ENCODE measurements at regions not wholly inside any gene's neighbourhood (a gene's known extent, or its start where the extent isn't known, plus 50 kb on each side); places are given as distances from the start of the nearest gene placed in this dataset.

DNA sequence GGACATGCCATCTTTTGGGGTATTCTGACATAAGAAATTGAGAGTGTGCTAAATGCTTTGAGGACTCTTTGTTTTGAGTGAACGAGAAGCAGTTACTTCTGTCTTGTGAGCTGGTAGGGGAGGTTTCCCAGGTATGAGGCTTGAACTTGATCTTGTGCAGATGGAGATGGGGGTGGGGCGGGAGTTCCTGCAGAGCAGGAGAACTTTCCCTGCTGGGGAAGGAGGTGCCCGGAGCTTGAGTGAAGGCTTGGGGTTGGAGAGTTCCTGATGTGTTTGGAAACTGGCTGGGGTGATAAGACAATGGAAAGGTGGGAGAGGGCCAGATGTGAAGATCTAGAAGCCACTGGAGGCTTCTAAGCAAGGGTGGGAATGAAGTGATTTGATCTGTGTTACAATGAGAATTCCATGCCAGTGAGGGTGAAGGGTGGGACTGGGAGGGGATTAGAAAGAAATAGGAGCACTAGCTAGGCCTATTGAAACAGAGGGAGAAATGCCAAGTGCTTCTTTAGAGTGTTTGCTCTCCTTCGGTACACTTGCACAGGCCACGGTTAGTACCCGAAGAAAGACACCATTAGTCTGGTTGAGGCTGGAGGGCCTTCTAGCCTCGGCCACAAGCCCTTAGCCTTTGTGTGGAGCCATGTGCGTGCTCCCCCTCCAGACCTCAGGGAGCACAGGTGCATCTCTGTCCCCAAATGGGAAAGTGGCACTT lies 103.5 kb upstream of the STOX2 start:
- Histone ChIP-seq H3K9me3 (ENCODE audit: insufficient read depth, low read depth, low read length) (no peaks in the 10 kb centered on the region), H3K4me2 (ENCODE audit: low read length) (no peak overlapping the region), H2AFZ (ENCODE audit: low read depth, low read length) (no peak overlapping the region), H3K27me3 (ENCODE audit: insufficient read depth, low read length) (peaks cover 31% of the 10 kb centered on the region), H3K4me3 (ENCODE audit: insufficient read depth, low read depth, low read length) (no peak overlapping the region), H3K36me3 (ENCODE audit: insufficient read depth, low read length) (no peaks in the 10 kb centered on the region), H3K79me2 (ENCODE audit: insufficient read depth, low read length) (no peaks in the 10 kb centered on the region), H3K9ac (ENCODE audit: low read length) (no peak overlapping the region), H3K27ac (ENCODE audit: low read depth, low read length) (no peak overlapping the region), H4K20me1 (ENCODE audit: insufficient read depth, low read length) (no peaks in the 10 kb centered on the region), H3K4me1 (ENCODE audit: insufficient read depth, low read length) (peaks cover 5% of the 10 kb centered on the region)
- Mint-ChIP-seq H3K4me3 (ENCODE audit: unreplicated experiment) (no peak overlapping the region), H3K27ac (ENCODE audit: unreplicated experiment) (no peak overlapping the region), H3K4me1 (ENCODE audit: low read depth, unreplicated experiment) (no peaks in the 10 kb centered on the region), H3K36me3 (ENCODE audit: low read depth, unreplicated experiment) (no peaks in the 10 kb centered on the region), H3K9me3 (ENCODE audit: unreplicated experiment) (no peaks in the 10 kb centered on the region), H3K27me3 (ENCODE audit: low read depth, unreplicated experiment) (peaks cover 50% of the 10 kb centered on the region)
- no peak for FAIRE-seq
- TF ChIP-seq, protein P1, sequence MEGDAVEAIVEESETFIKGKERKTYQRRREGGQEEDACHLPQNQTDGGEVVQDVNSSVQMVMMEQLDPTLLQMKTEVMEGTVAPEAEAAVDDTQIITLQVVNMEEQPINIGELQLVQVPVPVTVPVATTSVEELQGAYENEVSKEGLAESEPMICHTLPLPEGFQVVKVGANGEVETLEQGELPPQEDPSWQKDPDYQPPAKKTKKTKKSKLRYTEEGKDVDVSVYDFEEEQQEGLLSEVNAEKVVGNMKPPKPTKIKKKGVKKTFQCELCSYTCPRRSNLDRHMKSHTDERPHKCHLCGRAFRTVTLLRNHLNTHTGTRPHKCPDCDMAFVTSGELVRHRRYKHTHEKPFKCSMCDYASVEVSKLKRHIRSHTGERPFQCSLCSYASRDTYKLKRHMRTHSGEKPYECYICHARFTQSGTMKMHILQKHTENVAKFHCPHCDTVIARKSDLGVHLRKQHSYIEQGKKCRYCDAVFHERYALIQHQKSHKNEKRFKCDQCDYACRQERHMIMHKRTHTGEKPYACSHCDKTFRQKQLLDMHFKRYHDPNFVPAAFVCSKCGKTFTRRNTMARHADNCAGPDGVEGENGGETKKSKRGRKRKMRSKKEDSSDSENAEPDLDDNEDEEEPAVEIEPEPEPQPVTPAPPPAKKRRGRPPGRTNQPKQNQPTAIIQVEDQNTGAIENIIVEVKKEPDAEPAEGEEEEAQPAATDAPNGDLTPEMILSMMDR (IDR thresholded peaks at IDR 0.05; ENCODE audit: insufficient read depth, low read depth, low read length), result no peak
- no peak for TF ChIP-seq EZH2 (IDR thresholded peaks at IDR 0.05; ENCODE audit: insufficient read depth, low read length)
- DNase-seq (ENCODE audit: low read depth), result no peak

DNA sequence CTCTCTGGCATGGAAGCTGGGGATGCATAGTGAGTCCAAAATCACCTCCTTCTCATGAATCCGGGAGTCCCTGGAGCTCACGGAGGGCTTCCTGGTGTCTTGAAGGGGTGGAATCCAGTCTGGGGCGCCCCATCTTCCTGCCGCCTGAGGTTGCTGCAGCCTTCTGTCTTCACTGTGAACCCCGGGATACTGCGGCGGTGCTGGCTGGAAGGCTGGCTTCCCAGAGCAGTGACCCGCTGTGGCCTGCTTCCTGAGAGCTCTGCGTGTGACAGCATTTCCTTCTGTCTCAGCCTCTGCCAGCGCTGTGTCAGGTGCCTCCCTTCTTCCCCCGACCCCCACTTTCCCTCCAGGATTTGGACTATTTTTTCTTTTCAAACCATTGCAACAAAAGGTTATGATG lies 98.8 kb upstream of the STOX2 start:
- Histone ChIP-seq H3K27me3 (ENCODE audit: insufficient read depth, low read length) (peaks cover 1% of the 10 kb centered on the region), H3K79me2 (ENCODE audit: insufficient read depth, low read length) (no peaks in the 10 kb centered on the region), H3K27ac (ENCODE audit: low read depth, low read length) (no peak overlapping the region), H3K4me1 (ENCODE audit: insufficient read depth, low read length) (no peaks in the 10 kb centered on the region), H3K36me3 (ENCODE audit: insufficient read depth, low read length) (no peaks in the 10 kb centered on the region), H3K9ac (ENCODE audit: low read length) (no peak overlapping the region), H3K4me3 (ENCODE audit: insufficient read depth, low read depth, low read length) (no peak overlapping the region), H4K20me1 (ENCODE audit: insufficient read depth, low read length) (no peaks in the 10 kb centered on the region), H2AFZ (ENCODE audit: low read depth, low read length) (no peak overlapping the region), H3K4me2 (ENCODE audit: low read length) (no peak overlapping the region), H3K9me3 (ENCODE audit: insufficient read depth, low read depth, low read length) (no peaks in the 10 kb centered on the region)
- no peak overlapping the region for H3K27ac Mint-ChIP-seq (ENCODE audit: unreplicated experiment)
- TF ChIP-seq, protein P1 (IDR thresholded peaks at IDR 0.05; ENCODE audit: insufficient read depth, low read depth, low read length), result no peak
- TF ChIP-seq EZH2 (IDR thresholded peaks at IDR 0.05; ENCODE audit: insufficient read depth, low read length), result no peak
- FAIRE-seq (no peak), DNase-seq (ENCODE audit: low read depth) (no peak)
- no peak overlapping the region for H3K4me3 Mint-ChIP-seq (ENCODE audit: unreplicated experiment)
- no peaks in the 10 kb centered on the region for H3K4me1 Mint-ChIP-seq (ENCODE audit: low read depth, unreplicated experiment)
- H3K27me3 Mint-ChIP-seq (ENCODE audit: low read depth, unreplicated experiment), result peaks cover 19% of the 10 kb centered on the region
- no peaks in the 10 kb centered on the region for H3K36me3 Mint-ChIP-seq (ENCODE audit: low read depth, unreplicated experiment)
- H3K9me3 Mint-ChIP-seq (ENCODE audit: unreplicated experiment), result no peaks in the 10 kb centered on the region

DNA sequence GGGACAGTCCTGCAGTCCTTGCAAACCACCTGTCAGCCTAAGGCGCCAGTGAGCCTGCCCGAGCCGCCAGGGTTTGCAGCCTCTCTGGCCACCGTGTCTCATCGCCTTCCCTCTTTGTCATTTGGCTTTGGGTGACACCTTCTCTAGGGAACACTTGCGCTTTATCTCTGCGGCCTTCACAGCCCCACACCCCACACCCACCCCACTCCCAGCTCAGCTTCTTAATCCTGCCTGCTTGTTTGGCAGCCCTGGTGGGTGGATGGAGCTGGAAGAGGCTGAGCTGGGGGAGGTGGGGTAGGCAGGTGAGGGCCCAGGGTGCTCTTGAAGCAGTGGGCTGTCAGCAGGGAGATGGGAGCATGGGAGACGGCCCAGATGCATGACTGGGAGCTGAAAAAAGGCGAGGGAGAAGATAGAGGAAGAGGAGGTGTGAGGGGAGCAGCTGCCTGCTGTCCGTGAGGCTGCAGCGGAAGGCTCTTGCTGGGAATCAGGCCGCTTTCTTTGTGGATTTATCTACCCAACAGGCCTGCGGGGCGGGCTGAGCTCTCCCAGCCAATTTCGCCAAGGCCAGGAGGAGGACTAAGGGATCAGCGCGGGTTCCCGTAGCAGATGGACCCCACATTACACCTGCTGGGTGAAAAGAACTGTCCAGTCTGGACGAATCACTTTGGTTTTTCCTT lies 97.5 kb upstream of the STOX2 start:
- Histone ChIP-seq H3K9me3 (ENCODE audit: insufficient read depth, low read depth, low read length) (no peaks in the 10 kb centered on the region), H3K4me3 (ENCODE audit: insufficient read depth, low read depth, low read length) (no peak overlapping the region), H3K9ac (ENCODE audit: low read length) (no peak overlapping the region), H2AFZ (ENCODE audit: low read depth, low read length) (no peak overlapping the region), H4K20me1 (ENCODE audit: insufficient read depth, low read length) (no peaks in the 10 kb centered on the region), H3K27me3 (ENCODE audit: insufficient read depth, low read length) (no peaks in the 10 kb centered on the region), H3K79me2 (ENCODE audit: insufficient read depth, low read length) (no peaks in the 10 kb centered on the region), H3K36me3 (ENCODE audit: insufficient read depth, low read length) (no peaks in the 10 kb centered on the region), H3K27ac (ENCODE audit: low read depth, low read length) (no peak overlapping the region), H3K4me1 (ENCODE audit: insufficient read depth, low read length) (no peaks in the 10 kb centered on the region), H3K4me2 (ENCODE audit: low read length) (no peak overlapping the region)
- FAIRE-seq, result no peak
- H3K36me3 Mint-ChIP-seq (ENCODE audit: low read depth, unreplicated experiment), result no peaks in the 10 kb centered on the region
- no peak for DNase-seq (ENCODE audit: low read depth)
- H3K27ac Mint-ChIP-seq (ENCODE audit: unreplicated experiment), result no peak overlapping the region
- TF ChIP-seq, protein P1 (IDR thresholded peaks at IDR 0.05; ENCODE audit: insufficient read depth, low read depth, low read length), result no peak
- no peak for TF ChIP-seq EZH2 (IDR thresholded peaks at IDR 0.05; ENCODE audit: insufficient read depth, low read length)
- H3K4me3 Mint-ChIP-seq (ENCODE audit: unreplicated experiment), result no peak overlapping the region
- H3K4me1 Mint-ChIP-seq (ENCODE audit: low read depth, unreplicated experiment), result no peaks in the 10 kb centered on the region
- no peaks in the 10 kb centered on the region for H3K9me3 Mint-ChIP-seq (ENCODE audit: unreplicated experiment)
- H3K27me3 Mint-ChIP-seq (ENCODE audit: low read depth, unreplicated experiment), result peaks cover 14% of the 10 kb centered on the region
